Tibial nerve (tissue), 4 donors: ENCODE measurements at regions not wholly inside any gene's neighbourhood (a gene's known extent, or its start where the extent isn't known, plus 50 kb on each side); places are given as distances from the start of the nearest gene placed in this dataset.

Experiments
- CTCF ChIP-seq, 5 experiments: fragments of 200-600 bp in 3 of 5; fragments of 450-650 bp in 2 of 5; sonication (generic) in 3 of 5; IDR thresholded peaks; one replicate each; pipeline ENCODE4 v1.5.1; 2016 to 2019; ENCODE audit warnings: antibody characterized with exemption in 5 of 5, mild to moderate bottlenecking in 3 of 5, moderate library complexity in 2 of 5
- EP300 ChIP-seq, 2 donors: sonication (generic); formaldehyde crosslinking; IDR thresholded peaks; one replicate each; pipeline ENCODE4 v1.6.1; 2017; ENCODE audit warnings: antibody characterized with exemption in 2 of 2, mild to moderate bottlenecking in 1 of 2

- no peak for TF ChIP-seq CTCF (IDR thresholded peaks at IDR 0.05)
- no peak for TF ChIP-seq EP300 (IDR thresholded peaks at IDR 0.05)
These were observed 545.3 kb downstream of the PLA2G4A start for GRCh38 chr1:187374082-187374481.
